HUES64 (cell line): ENCODE measurements at regions not wholly inside any gene's neighbourhood (a gene's known extent, or its start where the extent isn't known, plus 50 kb on each side); places are given as distances from the start of the nearest gene placed in this dataset.

Experiments used
- H3K27ac ChIP-seq: 2 replicates; pipeline ENCODE4 v1.7.0; 2013; ENCODE audit warnings: low read depth, low read length, inconsistent platforms
- H3K27me3 ChIP-seq: 2 replicates; pipeline ENCODE4 v1.6.1; 2013; ENCODE audit warnings: mild to moderate bottlenecking, low read length; ENCODE audit not compliant: insufficient read depth
- H3K36me3 ChIP-seq: 2 replicates; pipeline ENCODE4 v1.6.1; 2013; ENCODE audit warnings: mild to moderate bottlenecking, low read length; ENCODE audit not compliant: insufficient read depth
- H3K4me1 ChIP-seq: 2 replicates; pipeline ENCODE4 v1.6.1; 2013; ENCODE audit warnings: mild to moderate bottlenecking, low read length, moderate library complexity; ENCODE audit not compliant: insufficient read depth
- H3K4me3 ChIP-seq: 2 replicates; pipeline ENCODE4 v1.5.1; 2013; ENCODE audit warnings: mild to moderate bottlenecking, low read length, moderate library complexity
- H3K9ac ChIP-seq: 2 replicates; pipeline ENCODE4 v1.6.1; 2013; ENCODE audit warnings: mild to moderate bottlenecking, low read depth, low read length
- H3K9me3 ChIP-seq: 2 replicates; pipeline ENCODE4 v1.6.1; 2013; ENCODE audit warnings: low read depth, low read length; ENCODE audit not compliant: insufficient read depth
- WGBS: fragments of 150-250, 120-280 bp; methylation state at CpG from one replicate; pipeline ENCODE4 v1.1.7; 2013; ENCODE audit warnings: missing lambda C conversion rate; 5-methylcytosine and 5-hydroxymethylcytosine counted together

GRCh38 chr1:104906141-104906540 lies 1156.4 kb downstream of the AMY1C start:
- H3K4me3 ChIP-seq, result no peak overlapping the region

GRCh38 chr1:104919188-104919587 lies 1169.5 kb downstream of the AMY1C start:
- H3K4me3 ChIP-seq, result no peak overlapping the region
- no peaks in the 10 kb centered on the region for H3K4me1 ChIP-seq
- 100% methylated on average over 1 of the region's 1 CpG for WGBS
- H3K9ac ChIP-seq, result no peak overlapping the region
- no peaks in the 10 kb centered on the region for H3K9me3 ChIP-seq
- no peak overlapping the region for H3K27ac ChIP-seq
- H3K27me3 ChIP-seq, result no peaks in the 10 kb centered on the region
- H3K36me3 ChIP-seq, result no peaks in the 10 kb centered on the region

More at GRCh38 chr1:104906141-104906540, 1156.4 kb downstream of the AMY1C start:
- no peaks in the 10 kb centered on the region for H3K27me3 ChIP-seq
- no CpG with 5 or more reads among the region's 2 CpGs for WGBS
- no peak overlapping the region for H3K27ac ChIP-seq
- no peaks in the 10 kb centered on the region for H3K4me1 ChIP-seq
- H3K9ac ChIP-seq, result no peak overlapping the region
- 0 out of 2 replicates have a peak, but pooled peaks cover 3% of the 10 kb centered on the region for H3K9me3 ChIP-seq
- H3K36me3 ChIP-seq, result no peaks in the 10 kb centered on the region

- no peaks in the 10 kb centered on the region for H3K9me3 ChIP-seq
- H3K36me3 ChIP-seq, result no peaks in the 10 kb centered on the region
- H3K27ac ChIP-seq, result no peak overlapping the region
- H3K4me3 ChIP-seq, result no peak overlapping the region
- no peaks in the 10 kb centered on the region for H3K4me1 ChIP-seq
- H3K9ac ChIP-seq, result no peak overlapping the region
- H3K27me3 ChIP-seq, result no peaks in the 10 kb centered on the region
These were observed 1171.8 kb downstream of the AMY1C start for GRCh38 chr1:104921525-104921924.

- no peak overlapping the region for H3K27ac ChIP-seq
- H3K9me3 ChIP-seq, result no peaks in the 10 kb centered on the region
- H3K36me3 ChIP-seq, result no peaks in the 10 kb centered on the region
- WGBS, result 95% methylated on average over 7 of the region's 7 CpGs
- no peaks in the 10 kb centered on the region for H3K27me3 ChIP-seq
- H3K9ac ChIP-seq, result no peak overlapping the region
- no peaks in the 10 kb centered on the region for H3K4me1 ChIP-seq
- H3K4me3 ChIP-seq, result no peak overlapping the region
These were observed 1173.4 kb downstream of the AMY1C start for GRCh38 chr1:104923075-104923474.

- H3K4me3 ChIP-seq, result no peak overlapping the region
- WGBS, result 67% methylated on average over 1 of the region's 1 CpG
- no peak overlapping the region for H3K9ac ChIP-seq
- H3K27ac ChIP-seq, result no peak overlapping the region
- H3K36me3 ChIP-seq, result no peaks in the 10 kb centered on the region
- no peaks in the 10 kb centered on the region for H3K4me1 ChIP-seq
- H3K9me3 ChIP-seq, result no peaks in the 10 kb centered on the region
- no peaks in the 10 kb centered on the region for H3K27me3 ChIP-seq
These were observed 1179.6 kb downstream of the AMY1C start for GRCh38 chr1:104929280-104929679.

DNA sequence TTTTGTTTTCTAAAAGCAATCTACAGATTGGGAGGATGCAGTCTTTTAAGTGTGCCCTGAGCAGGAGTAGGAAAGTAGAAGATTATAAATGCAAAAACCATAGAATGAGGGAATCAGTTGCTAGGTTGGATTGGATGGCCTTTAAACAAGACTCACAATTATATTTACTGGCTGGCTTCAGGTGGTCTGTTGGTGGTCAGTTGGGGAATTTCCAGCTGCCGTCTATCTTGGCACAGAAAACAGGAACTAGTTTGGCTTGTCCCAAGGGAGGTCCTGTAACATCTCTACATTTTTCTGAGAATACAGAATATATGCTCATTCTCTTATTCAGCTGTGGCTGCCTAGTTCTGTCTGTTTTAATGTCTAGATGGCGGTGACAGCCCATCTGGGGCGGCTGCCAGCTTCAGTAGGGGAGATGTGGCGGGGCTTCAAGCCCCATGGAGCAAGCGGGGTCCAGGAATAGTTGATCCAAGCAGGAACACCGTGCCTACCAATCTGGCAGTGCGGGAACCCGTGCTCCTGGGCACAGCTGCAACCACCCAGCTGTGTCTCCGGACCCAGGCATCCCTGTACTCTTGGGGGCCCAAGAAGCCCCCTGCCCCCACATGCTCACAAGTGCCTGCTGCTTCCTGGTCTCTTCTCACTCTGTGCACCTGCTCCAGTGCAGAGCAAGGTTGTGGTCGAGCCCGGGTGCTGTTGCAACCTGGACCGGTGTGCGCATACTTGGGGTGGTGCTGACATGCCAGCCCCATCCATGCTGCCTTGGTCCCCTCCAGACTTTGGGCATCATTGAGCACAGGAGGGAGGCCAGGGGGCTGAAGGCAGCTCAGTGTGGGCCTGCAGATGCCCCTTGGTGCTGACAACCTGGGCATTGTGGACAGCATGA lies 1182.6 kb downstream of the AMY1C start:
- no peak overlapping the region for H3K4me3 ChIP-seq
- WGBS, result 95% methylated on average over 13 of the region's 13 CpGs
- no peak overlapping the region for H3K9ac ChIP-seq
- no peaks in the 10 kb centered on the region for H3K9me3 ChIP-seq
- no peaks in the 10 kb centered on the region for H3K4me1 ChIP-seq
- H3K27ac ChIP-seq, result no peak overlapping the region
- no peaks in the 10 kb centered on the region for H3K36me3 ChIP-seq
- no peaks in the 10 kb centered on the region for H3K27me3 ChIP-seq

GRCh38 chr1:104932949-104933679 lies 1183.4 kb downstream of the AMY1C start:
- Histone ChIP-seq H3K9ac (no peak overlapping the region), H3K27ac (no peak overlapping the region), H3K4me3 (no peak overlapping the region), H3K9me3 (no peaks in the 10 kb centered on the region), H3K4me1 (no peaks in the 10 kb centered on the region), H3K27me3 (no peaks in the 10 kb centered on the region), H3K36me3 (no peaks in the 10 kb centered on the region)
- 95% methylated on average over 14 of the region's 14 CpGs for WGBS

- WGBS, result 94% methylated on average over 9 of the region's 9 CpGs
- no peak overlapping the region for H3K9ac ChIP-seq
- no peaks in the 10 kb centered on the region for H3K9me3 ChIP-seq
- no peaks in the 10 kb centered on the region for H3K4me1 ChIP-seq
- H3K36me3 ChIP-seq, result no peaks in the 10 kb centered on the region
- H3K27me3 ChIP-seq, result no peaks in the 10 kb centered on the region
- H3K4me3 ChIP-seq, result no peak overlapping the region
- H3K27ac ChIP-seq, result no peak overlapping the region
These were observed 1184.1 kb downstream of the AMY1C start for GRCh38 chr1:104933846-104934245.

DNA sequence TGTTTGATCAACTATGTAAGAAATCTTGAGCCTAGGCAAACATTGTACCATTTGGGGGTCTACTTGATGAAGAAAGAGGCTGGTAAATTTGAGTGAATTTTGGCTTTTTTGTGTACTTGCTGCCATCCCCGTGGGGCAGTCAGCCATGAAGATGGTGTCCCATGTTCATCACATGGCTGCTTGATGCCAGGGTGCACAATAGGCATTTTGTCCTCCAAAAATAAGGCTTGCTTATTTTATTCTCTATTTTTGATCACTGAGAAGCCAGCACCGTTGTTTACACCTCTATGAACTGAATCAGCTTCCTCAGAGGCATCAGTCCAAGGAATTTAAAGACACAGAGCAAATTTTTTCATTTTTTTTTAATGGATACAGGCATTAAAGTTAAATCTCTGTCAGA lies 1195.7 kb downstream of the AMY1C start:
- Histone ChIP-seq H3K9me3 (peaks cover 15% of the 10 kb centered on the region), H3K4me3 (no peak overlapping the region), H3K9ac (no peak overlapping the region), H3K36me3 (no peaks in the 10 kb centered on the region), H3K27ac (no peak overlapping the region), H3K27me3 (no peaks in the 10 kb centered on the region), H3K4me1 (no peaks in the 10 kb centered on the region)
- WGBS, result 73% methylated on average over 2 of the region's 2 CpGs

DNA sequence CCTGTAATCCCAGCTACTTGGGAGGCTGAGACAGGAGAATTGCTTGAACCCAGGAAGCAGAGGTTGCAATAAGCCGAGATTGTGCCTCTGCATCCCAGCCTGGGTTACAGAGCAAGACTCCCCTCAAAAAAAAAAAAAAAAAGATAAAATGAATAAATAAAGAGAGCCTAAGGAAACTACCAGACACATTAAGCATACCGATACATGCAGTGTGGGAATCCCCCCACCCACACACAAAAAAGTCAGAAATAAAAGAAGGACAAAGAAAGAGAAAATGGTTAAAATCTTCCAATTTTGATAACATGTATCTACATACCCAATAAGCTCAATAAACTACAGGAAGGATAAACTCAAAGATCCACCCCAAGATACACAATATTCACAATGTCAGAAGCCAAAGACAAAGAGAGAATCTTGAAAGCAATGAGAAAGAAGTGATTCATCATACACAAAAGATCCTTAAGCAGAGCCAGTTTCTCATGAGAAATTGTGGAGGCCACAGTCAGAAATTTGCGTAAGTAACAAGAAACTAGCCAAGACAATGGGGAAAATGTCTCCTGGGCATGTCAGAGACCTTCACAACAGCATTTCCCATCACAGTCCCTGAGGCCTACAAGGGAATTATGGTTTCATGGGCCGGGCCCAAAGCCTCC lies 1197.0 kb downstream of the AMY1C start:
- Histone ChIP-seq H3K36me3 (no peaks in the 10 kb centered on the region), H3K4me3 (no peak overlapping the region), H3K27me3 (no peaks in the 10 kb centered on the region), H3K27ac (no peak overlapping the region), H3K9ac (no peak overlapping the region), H3K9me3 (peaks cover 8% of the 10 kb centered on the region; the same call in 1 of the 2 replicates), H3K4me1 (no peaks in the 10 kb centered on the region)
- whole genome bisulfite sequencing, result 84% methylated on average over 2 of the region's 4 CpGs

- 92% methylated on average over 2 of the region's 3 CpGs for WGBS
- Histone ChIP-seq H3K9me3 (no peaks in the 10 kb centered on the region), H3K4me1 (no peaks in the 10 kb centered on the region), H3K27ac (no peak overlapping the region), H3K27me3 (no peaks in the 10 kb centered on the region), H3K9ac (no peak overlapping the region), H3K4me3 (no peak overlapping the region), H3K36me3 (no peaks in the 10 kb centered on the region)
These were observed 1203.9 kb downstream of the AMY1C start for GRCh38 chr1:104953555-104953954.
